Gastrocnemius medialis (tissue), 4 donors: ENCODE measurements at regions not wholly inside any gene's neighbourhood (a gene's known extent, or its start where the extent isn't known, plus 50 kb on each side); places are given as distances from the start of the nearest gene placed in this dataset.

Source experiments
- POLR2A ChIP-seq, 2 donors: fragments of 450-650 bp; IDR thresholded peaks; one replicate each; pipeline ENCODE4 v1.6.1; 2017; ENCODE audit warnings: antibody characterized with exemption in 2 of 2, mild to moderate bottlenecking in 2 of 2, moderate library complexity in 2 of 2
- TF ChIP-seq, protein P1 (sequence below), 5 experiments: fragments of 450-650 bp in 3 of 5; fragments of 200-600 bp in 2 of 5; sonication (generic) in 2 of 5; IDR thresholded peaks in 4 of 5; conservative IDR thresholded peaks in 1 of 5; 1 replicate in 4 of 5; 2 replicates in 1 of 5; pipeline ENCODE4 v1.5.1; 2016 to 2019; ENCODE audit warnings: antibody characterized with exemption in 5 of 5, mild to moderate bottlenecking in 3 of 5, moderate library complexity in 3 of 5

DNA sequence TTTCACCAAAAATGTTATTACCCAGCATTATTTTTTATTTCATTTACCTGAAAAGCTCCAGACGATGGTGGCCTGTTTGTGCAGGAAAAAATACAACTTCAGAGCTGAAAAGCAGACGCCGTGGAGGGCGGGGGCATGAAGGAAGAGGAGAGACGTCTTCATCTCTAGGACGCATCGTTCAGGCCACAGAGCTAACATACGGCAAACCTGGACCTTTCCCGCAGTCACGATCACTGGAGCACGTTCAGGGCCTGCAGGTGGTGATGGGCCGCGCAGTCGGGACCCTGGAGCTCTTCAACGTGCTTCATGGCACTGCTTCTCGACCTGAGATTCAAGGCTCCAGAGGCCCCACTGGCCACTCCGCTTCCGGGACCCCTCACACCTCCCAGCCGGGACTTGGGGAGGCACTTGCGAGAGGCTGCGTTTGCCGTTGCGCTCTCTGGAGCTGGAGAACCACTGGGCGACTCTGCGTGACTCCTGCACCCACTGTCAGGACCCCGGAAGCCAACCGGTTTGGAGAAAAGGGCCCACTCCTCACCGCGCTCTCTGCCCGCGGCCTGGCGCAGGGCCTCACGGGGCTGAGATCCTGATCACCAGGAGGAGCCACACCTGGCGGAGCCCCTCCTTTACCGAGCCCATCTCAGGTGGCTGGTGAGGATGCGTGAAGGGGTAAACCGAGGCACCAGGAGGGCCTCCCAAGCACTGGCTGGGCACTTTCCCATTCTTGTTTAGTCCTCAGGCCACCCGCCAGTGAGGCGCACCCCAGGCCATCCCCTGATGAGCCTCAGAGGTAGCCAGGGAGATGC, 164.4 kb upstream of the AFDN start:
- TF ChIP-seq, protein P1, sequence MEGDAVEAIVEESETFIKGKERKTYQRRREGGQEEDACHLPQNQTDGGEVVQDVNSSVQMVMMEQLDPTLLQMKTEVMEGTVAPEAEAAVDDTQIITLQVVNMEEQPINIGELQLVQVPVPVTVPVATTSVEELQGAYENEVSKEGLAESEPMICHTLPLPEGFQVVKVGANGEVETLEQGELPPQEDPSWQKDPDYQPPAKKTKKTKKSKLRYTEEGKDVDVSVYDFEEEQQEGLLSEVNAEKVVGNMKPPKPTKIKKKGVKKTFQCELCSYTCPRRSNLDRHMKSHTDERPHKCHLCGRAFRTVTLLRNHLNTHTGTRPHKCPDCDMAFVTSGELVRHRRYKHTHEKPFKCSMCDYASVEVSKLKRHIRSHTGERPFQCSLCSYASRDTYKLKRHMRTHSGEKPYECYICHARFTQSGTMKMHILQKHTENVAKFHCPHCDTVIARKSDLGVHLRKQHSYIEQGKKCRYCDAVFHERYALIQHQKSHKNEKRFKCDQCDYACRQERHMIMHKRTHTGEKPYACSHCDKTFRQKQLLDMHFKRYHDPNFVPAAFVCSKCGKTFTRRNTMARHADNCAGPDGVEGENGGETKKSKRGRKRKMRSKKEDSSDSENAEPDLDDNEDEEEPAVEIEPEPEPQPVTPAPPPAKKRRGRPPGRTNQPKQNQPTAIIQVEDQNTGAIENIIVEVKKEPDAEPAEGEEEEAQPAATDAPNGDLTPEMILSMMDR (IDR thresholded peaks at IDR 0.05 in 4 of 5, conservative IDR thresholded peaks at IDR 0.05 in 1 of 5) = no peak
- TF ChIP-seq POLR2A (IDR thresholded peaks at IDR 0.05) = no peak
